A673 (cell line): ENCODE measurements at regions not wholly inside any gene's neighbourhood (a gene's known extent, or its start where the extent isn't known, plus 50 kb on each side); places are given as distances from the start of the nearest gene placed in this dataset.

Experiments
- BruUV-seq: library from RNA; stranded (reverse); fragments of 400-500 nt; replicated peaks from 2 replicates; lab custom pipeline; 2021; lab: Mats Ljungman, UMichigan
- CTCF ChIA-PET: fragments of 300-600 bp; sonication (Branson Sonifier 250); formaldehyde crosslinking; loops from one replicate; lab custom pipeline; 2022; ENCODE audit warnings: antibody characterized with exemption; lab: Charles Lee
- POLR2A ChIA-PET: fragments of 300-600 bp; sonication (Branson Sonifier 250); formaldehyde crosslinking; loops from one replicate; lab custom pipeline; 2022; ENCODE audit warnings: antibody characterized with exemption; ENCODE audit not compliant: low non-redundant PET; lab: Charles Lee
- DNase-seq: peaks from one replicate; pipeline ENCODE4 v3.0.0-alpha.2; 2015; ENCODE audit warnings: low spot score
- H3K27ac ChIP-seq: fragments of 200-600 bp; sonication (generic); 2 replicates; pipeline ENCODE4 v1.5.1; 2016; ENCODE audit warnings: mixed run types, low read depth, mild to moderate bottlenecking, mixed read lengths, antibody characterized with exemption, low read length; ENCODE audit not compliant: poor library complexity, severe bottlenecking
- H3K27me3 ChIP-seq: fragments of 200-600 bp; sonication (generic); replicated peaks from 2 replicates; pipeline ENCODE4 v1.6.1; 2017; ENCODE audit warnings: mixed run types, low read depth, mild to moderate bottlenecking, mixed read lengths, antibody characterized with exemption, low read length; ENCODE audit not compliant: insufficient read depth, poor library complexity
- H3K36me3 ChIP-seq: fragments of 200-600 bp; sonication (generic); 2 replicates; pipeline ENCODE4 v1.6.1; 2016; ENCODE audit warnings: mixed run types, mild to moderate bottlenecking, mixed read lengths, antibody characterized with exemption, low read length; ENCODE audit not compliant: insufficient read depth, poor library complexity, severe bottlenecking
- H3K4me1 ChIP-seq: fragments of 200-600 bp; sonication (generic); 2 replicates; pipeline ENCODE4 v1.6.1; 2017; ENCODE audit warnings: mixed run types, mild to moderate bottlenecking, mixed read lengths, antibody characterized with exemption, low read length; ENCODE audit not compliant: insufficient read depth, poor library complexity, severe bottlenecking
- H3K4me3 ChIP-seq: fragments of 200-600 bp; sonication (generic); 2 replicates; pipeline ENCODE4 v1.5.1; 2016; ENCODE audit warnings: low read depth, mixed run types, mild to moderate bottlenecking, mixed read lengths, low read length; ENCODE audit not compliant: poor library complexity, severe bottlenecking
- H3K9me3 ChIP-seq: fragments of 200-600 bp; sonication (generic); 2 replicates; pipeline ENCODE4 v1.6.1; 2016; ENCODE audit warnings: mixed run types, low read depth, mild to moderate bottlenecking, mixed read lengths, antibody characterized with exemption, low read length; ENCODE audit not compliant: poor library complexity, severe bottlenecking
- EZH2 ChIP-seq: fragments of 200-600 bp; sonication (generic); IDR thresholded peaks from 2 replicates; pipeline ENCODE4 v1.6.1; 2017; ENCODE audit warnings: borderline replicate concordance, low read depth, mild to moderate bottlenecking, mixed read lengths, antibody characterized with exemption, low read length; ENCODE audit not compliant: poor library complexity, severe bottlenecking
- intact Hi-C: fragments of 100-400 bp; cut with micrococcal nuclease; formaldehyde crosslinking; loops from one replicate; pipeline ENCODE4 v1.10.0; 2022; ENCODE audit not compliant: unreplicated experiment
- TF ChIP-seq, protein P1 (sequence below): fragments of 300-800, 200-600 bp; sonication (generic); conservative IDR thresholded peaks from 2 replicates; pipeline ENCODE4 v1.5.1; 2017; ENCODE audit warnings: low read depth, mild to moderate bottlenecking, antibody characterized with exemption, low read length, moderate library complexity, mixed read lengths

DNA sequence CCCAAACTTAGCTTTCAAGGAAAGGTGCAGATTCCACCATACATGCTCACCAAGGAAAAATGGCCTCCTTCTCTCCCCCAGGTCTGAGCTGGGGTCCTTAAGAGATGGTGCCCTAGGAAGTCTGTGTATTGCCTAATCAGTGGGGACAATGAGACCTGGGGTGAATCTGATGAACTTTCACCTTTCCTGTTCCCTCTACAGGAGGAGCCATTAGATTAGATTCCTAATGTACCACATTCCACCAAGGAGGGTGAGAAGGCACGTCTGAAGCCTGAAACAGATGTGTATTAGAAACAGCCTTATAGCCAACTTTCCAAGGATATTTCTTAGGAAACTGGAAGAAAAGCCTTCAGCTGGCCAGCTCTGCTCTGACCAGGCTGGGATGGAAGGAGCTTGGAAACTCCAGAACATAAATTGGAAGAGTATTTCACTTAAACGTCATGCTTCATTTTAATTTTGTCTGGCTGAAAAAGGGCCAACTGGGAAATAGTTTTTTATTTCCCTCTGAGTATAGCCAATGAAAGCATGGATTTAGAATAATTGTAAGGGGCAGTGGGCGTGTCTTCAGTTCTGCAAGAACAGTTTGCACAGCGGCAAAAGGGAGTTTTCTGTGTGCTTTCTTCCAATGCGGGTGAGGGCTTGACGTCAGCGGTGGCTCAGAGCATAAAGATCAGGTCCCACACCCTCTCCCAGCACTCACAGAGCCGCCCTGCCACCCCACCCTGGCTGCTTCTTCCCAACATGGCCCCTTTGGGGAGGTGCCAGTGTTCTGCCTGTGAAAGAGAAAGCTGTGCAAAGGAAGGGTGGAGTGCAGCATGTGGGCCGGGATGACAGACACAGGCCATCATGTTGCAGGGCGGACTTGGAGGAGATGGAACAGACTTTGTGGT lies 210.9 kb downstream of the ESM1 start:
- CTCF ChIA-PET, result no interaction called here
- POLR2A ChIA-PET, result no interaction called here
- no peak for DNase-seq
- H3K27ac ChIP-seq, result no peak overlapping the region
- no peaks in the 10 kb centered on the region for H3K4me1 ChIP-seq
- BruUV-seq, result no TSS peak
- no peaks in the 10 kb centered on the region for H3K9me3 ChIP-seq
- intact Hi-C loops, result no loop called here
- H3K27me3 ChIP-seq, result no peaks in the 10 kb centered on the region
- no peaks in the 10 kb centered on the region for H3K36me3 ChIP-seq
- TF ChIP-seq EZH2, result no peak
- TF ChIP-seq, protein P1, sequence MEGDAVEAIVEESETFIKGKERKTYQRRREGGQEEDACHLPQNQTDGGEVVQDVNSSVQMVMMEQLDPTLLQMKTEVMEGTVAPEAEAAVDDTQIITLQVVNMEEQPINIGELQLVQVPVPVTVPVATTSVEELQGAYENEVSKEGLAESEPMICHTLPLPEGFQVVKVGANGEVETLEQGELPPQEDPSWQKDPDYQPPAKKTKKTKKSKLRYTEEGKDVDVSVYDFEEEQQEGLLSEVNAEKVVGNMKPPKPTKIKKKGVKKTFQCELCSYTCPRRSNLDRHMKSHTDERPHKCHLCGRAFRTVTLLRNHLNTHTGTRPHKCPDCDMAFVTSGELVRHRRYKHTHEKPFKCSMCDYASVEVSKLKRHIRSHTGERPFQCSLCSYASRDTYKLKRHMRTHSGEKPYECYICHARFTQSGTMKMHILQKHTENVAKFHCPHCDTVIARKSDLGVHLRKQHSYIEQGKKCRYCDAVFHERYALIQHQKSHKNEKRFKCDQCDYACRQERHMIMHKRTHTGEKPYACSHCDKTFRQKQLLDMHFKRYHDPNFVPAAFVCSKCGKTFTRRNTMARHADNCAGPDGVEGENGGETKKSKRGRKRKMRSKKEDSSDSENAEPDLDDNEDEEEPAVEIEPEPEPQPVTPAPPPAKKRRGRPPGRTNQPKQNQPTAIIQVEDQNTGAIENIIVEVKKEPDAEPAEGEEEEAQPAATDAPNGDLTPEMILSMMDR, result no peak
- no peak overlapping the region for H3K4me3 ChIP-seq

DNA sequence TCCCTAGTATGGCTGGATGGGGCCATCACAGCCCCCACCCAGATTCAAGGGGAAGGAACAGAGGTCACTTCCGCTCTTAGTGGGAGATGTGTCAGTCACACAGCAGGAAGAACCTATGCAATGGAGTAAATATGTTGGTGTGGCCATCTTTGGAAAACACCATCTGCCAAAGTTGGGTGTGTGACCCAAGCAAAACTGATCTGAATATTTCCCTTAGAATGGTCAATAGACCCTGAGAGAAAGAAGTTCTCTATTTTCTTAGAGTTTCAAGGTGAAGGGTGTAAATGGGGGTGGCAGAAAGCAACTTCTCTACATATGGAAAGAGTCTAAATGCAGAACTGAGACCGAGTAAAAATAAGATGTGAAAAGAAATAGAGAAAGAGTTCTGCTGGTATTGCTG lies 212.7 kb downstream of the ESM1 start:
- POLR2A ChIA-PET, result no interaction called here
- Histone ChIP-seq H3K9me3 (no peaks in the 10 kb centered on the region), H3K4me1 (no peaks in the 10 kb centered on the region), H3K27me3 (no peaks in the 10 kb centered on the region), H3K4me3 (no peak overlapping the region), H3K36me3 (no peaks in the 10 kb centered on the region), H3K27ac (no peak overlapping the region)
- intact Hi-C loops, result no loop called here
- no peak for TF ChIP-seq EZH2
- TF ChIP-seq, protein P1, result no peak
- CTCF ChIA-PET, result no interaction called here
- no peak for DNase-seq
- BruUV-seq, result no TSS peak

DNA sequence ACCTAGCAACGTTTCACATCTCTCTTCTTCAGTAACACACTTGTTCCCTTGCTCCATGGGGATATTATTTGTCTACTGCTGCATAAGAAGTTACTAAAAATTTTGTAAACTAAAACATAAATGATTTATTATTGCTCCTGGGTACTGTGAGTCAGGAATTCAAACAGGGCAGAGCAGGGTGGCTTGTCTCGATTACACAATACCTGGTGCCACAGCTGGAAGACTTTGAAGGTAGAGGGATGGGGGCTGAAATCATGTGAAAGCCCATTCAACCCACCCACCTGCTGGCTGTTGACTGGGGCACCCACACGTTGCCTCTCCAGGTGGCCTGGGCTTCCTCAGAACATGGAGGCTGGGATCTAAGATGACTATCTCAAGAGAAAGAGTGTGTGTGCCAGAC lies 213.2 kb downstream of the ESM1 start:
- BruUV-seq, result no TSS peak
- CTCF ChIA-PET, result no interaction called here
- DNase-seq, result no peak
- Histone ChIP-seq H3K36me3 (no peaks in the 10 kb centered on the region), H3K27ac (no peak overlapping the region), H3K9me3 (no peaks in the 10 kb centered on the region), H3K4me3 (no peak overlapping the region), H3K4me1 (no peaks in the 10 kb centered on the region), H3K27me3 (no peaks in the 10 kb centered on the region)
- TF ChIP-seq, protein P1, result no peak
- TF ChIP-seq EZH2, result no peak
- POLR2A ChIA-PET, result no interaction called here
- intact Hi-C loops, result no loop called here
